Activated T-helper 2 cell treated with anti-CD3 and anti-CD28 coated beads, Interferon-gamma antibody, Interleukin-2, Interleukin-4, amounts not matched to agents 10 μg/mL and 5 μg/mL and 100 μg/mL, durations not matched to agents 14 hours and 24 hours and 36 hours (primary cell): ENCODE measurements at regions not wholly inside any gene's neighbourhood (a gene's known extent, or its start where the extent isn't known, plus 50 kb on each side); places are given as distances from the start of the nearest gene placed in this dataset.
"Not testable (repeated sequence)": the region's sequence is repeated elsewhere in the genome, so short reads cannot be mapped to it uniquely, and the experiment has no call there.

ENCODE experiments used
- DNase-seq: peaks from one replicate; pipeline ENCODE4 v3.0.0; 2021; ENCODE audit warnings: low spot score
- H3K27ac Mint-ChIP-seq: one replicate; pipeline ENCODE4 v1.8.0; 2021; ENCODE audit warnings: mixed read lengths
- H3K27me3 Mint-ChIP-seq: one replicate; pipeline ENCODE4 v1.8.0; 2021; ENCODE audit warnings: low read depth, mixed read lengths
- H3K36me3 Mint-ChIP-seq: one replicate; pipeline ENCODE4 v1.8.0; 2021; ENCODE audit warnings: low read depth, mixed read lengths
- H3K4me1 Mint-ChIP-seq: one replicate; pipeline ENCODE4 v1.8.0; 2021; ENCODE audit warnings: low read depth, mixed read lengths
- H3K4me3 Mint-ChIP-seq: one replicate; pipeline ENCODE4 v1.8.0; 2021; ENCODE audit warnings: low read depth, mild to moderate bottlenecking, moderate library complexity, mixed read lengths
- H3K9me3 Mint-ChIP-seq: one replicate; pipeline ENCODE4 v1.8.0; 2021; ENCODE audit warnings: mixed read lengths
- intact Hi-C: fragments of 100-400 bp; cut with micrococcal nuclease; formaldehyde crosslinking; loops from one replicate; pipeline ENCODE4 v1.15.1; 2023

DNA sequence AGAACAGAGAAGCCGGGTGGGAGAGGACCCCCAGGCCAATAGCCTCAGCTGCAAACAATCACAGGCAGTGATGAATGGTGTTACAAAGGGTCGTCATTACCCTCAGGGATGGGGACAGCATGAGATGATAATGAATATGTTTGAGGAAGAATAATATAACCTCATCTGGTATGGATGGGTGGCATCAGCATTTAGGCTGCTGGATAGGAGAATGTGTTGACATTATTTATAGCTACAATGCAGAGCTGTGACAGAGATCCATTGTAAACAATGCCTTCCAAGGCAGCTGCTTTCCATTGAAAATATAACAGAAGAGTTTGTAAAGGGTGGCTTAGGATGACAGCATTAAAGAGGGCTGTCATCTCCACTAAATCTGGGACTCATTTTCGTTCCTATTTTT is 365.5 kb downstream of the KCNN2 start:
- H3K27ac Mint-ChIP-seq: no peak overlapping the region

GRCh38 chr5:114726131-114726530 is 364.3 kb downstream of the KCNN2 start:
- no peaks in the 10 kb centered on the region for H3K36me3 Mint-ChIP-seq
- H3K9me3 Mint-ChIP-seq: no peaks in the 10 kb centered on the region
- intact Hi-C loops: no loop called here

More for the DNA sequence above, 365.5 kb downstream of the KCNN2 start:
- Mint-ChIP-seq H3K4me1 (no peaks in the 10 kb centered on the region), H3K36me3 (no peaks in the 10 kb centered on the region), H3K4me3 (no peak overlapping the region), H3K27me3 (no peaks in the 10 kb centered on the region), H3K9me3 (no peaks in the 10 kb centered on the region)
- intact Hi-C loops: no loop called here
- DNase-seq: no peak

DNA sequence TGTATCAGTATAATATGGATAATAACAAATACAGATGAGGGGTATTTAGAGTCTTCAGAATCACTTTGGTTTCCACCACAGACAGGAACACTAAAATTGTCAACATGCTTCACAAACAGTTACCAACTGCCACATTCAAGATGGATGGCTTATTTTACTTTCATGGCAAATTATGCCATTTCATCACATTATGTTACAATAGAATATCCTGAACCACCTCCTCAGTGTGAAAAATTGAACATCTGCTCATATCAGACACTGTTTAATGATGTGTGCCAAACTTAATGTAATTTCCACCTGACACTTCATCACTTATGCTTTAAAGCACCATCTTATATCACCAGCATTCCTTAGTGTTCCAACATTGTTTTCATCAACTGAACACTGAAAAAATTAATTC is 357.4 kb downstream of the KCNN2 start:
- Mint-ChIP-seq H3K4me1 (no peaks in the 10 kb centered on the region), H3K4me3 (no peak overlapping the region), H3K36me3 (no peaks in the 10 kb centered on the region), H3K27ac (no peak overlapping the region), H3K27me3 (no peaks in the 10 kb centered on the region), H3K9me3 (peaks cover 14% of the 10 kb centered on the region)
- DNase-seq: no peak
- intact Hi-C loops: no loop called here

More at GRCh38 chr5:114726131-114726530, 364.3 kb downstream of the KCNN2 start:
- Mint-ChIP-seq H3K27ac (no peak overlapping the region), H3K4me3 (no peak overlapping the region), H3K4me1 (no peaks in the 10 kb centered on the region), H3K27me3 (no peaks in the 10 kb centered on the region)
- DNase-seq: no peak

DNA sequence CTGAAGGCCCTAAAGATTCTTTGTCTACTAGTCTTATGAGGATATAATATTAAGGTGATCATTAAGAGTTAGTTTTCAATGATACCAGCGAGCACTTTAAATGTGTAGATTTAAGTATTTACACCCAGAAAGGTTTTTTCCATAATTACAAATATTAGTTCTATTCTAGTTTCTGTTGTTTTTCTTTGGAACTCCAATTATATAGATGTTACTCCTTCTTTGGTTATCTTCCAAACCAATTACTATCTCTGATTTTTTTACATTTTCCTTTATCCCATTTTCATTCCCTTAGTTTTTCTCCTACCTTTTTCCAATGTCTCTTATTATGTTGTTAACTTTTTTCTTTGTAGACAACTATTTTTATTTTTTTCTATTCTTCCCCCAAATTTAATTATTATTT is 355.1 kb downstream of the KCNN2 start:
- no peak for DNase-seq
- H3K4me1 Mint-ChIP-seq: no peaks in the 10 kb centered on the region
- H3K36me3 Mint-ChIP-seq: no peaks in the 10 kb centered on the region
- H3K27ac Mint-ChIP-seq: no peak overlapping the region
- H3K27me3 Mint-ChIP-seq: no peaks in the 10 kb centered on the region
- peaks cover 14% of the 10 kb centered on the region for H3K9me3 Mint-ChIP-seq
- intact Hi-C loops: no loop called here
- no peak overlapping the region for H3K4me3 Mint-ChIP-seq

DNA sequence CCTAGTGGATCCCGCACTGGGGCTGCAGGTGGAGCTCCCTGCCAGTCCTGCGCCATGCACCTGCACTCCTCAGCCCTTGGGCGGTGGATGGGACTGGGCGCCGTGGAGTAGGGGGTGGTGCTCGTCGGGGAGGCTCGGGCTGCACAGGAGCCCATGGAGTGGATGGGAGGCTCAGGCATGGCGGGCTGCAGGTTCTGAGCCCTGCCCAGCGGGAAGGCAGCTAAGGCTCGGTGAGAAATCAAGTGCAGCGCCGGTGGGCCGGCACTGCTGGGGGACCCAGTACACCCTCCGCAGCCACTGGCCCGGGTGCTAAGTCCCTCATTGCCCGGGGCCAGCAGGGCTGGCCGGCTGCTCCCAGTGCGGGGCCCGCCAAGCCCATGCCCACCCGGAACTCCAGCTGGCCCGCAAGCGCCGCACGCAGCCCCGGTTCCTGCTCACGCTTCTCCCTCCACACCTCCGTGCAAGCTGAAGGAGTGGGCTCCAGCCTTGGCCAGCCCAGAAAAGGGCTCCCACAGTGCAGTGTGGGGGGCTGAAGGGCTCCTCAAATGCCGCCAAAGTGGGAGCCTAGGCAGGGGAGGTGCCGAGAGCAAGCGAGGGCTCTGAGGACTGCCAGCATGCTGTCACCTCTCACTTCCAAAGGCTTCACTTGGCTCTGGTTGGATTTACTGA is 342.5 kb downstream of the KCNN2 start:
- DNase-seq, H3K36me3 Mint-ChIP-seq, H3K4me1 Mint-ChIP-seq, H3K27me3 Mint-ChIP-seq, H3K9me3 Mint-ChIP-seq, intact Hi-C loops, H3K4me3 Mint-ChIP-seq, H3K27ac Mint-ChIP-seq: not testable (repeated sequence)

- Mint-ChIP-seq H3K4me1 (no peaks in the 10 kb centered on the region), H3K4me3 (no peak overlapping the region), H3K27ac (no peak overlapping the region), H3K9me3 (no peaks in the 10 kb centered on the region), H3K27me3 (no peaks in the 10 kb centered on the region), H3K36me3 (no peaks in the 10 kb centered on the region)
- intact Hi-C loops: no loop called here
- no peak for DNase-seq
Measured at GRCh38 chr5:114702731-114703130, 340.9 kb downstream of the KCNN2 start.

GRCh38 chr5:114702136-114702535 is 340.3 kb downstream of the KCNN2 start:
- no peaks in the 10 kb centered on the region for H3K9me3 Mint-ChIP-seq
- no peaks in the 10 kb centered on the region for H3K27me3 Mint-ChIP-seq
- DNase-seq: no peak
- no peak overlapping the region for H3K4me3 Mint-ChIP-seq
- no peaks in the 10 kb centered on the region for H3K36me3 Mint-ChIP-seq
- no peak overlapping the region for H3K27ac Mint-ChIP-seq
- H3K4me1 Mint-ChIP-seq: no peaks in the 10 kb centered on the region
- intact Hi-C loops: no loop called here

DNA sequence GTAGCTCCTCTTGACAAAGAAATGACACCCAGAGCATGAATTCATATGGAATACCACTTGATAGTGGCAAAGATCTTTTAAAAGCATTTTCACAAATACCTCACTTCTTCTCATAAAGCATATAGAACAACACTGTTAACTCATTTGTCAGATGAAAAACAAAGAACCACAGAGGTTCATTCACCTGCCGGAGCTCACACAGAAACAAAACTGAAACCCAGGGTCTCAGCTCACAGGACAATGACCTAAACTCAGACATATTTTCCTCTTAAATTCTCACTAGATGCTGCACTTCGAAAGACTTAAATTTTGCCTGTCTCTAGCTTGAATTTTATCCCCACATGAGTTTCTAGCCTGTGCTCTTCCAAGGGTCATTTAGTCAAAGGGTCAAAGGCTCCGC is 339.0 kb downstream of the KCNN2 start:
- Mint-ChIP-seq H3K27me3 (no peaks in the 10 kb centered on the region), H3K36me3 (no peaks in the 10 kb centered on the region), H3K4me1 (no peaks in the 10 kb centered on the region), H3K27ac (no peak overlapping the region), H3K4me3 (no peak overlapping the region), H3K9me3 (no peaks in the 10 kb centered on the region)
- DNase-seq: no peak
- intact Hi-C loops: no loop called here

DNA sequence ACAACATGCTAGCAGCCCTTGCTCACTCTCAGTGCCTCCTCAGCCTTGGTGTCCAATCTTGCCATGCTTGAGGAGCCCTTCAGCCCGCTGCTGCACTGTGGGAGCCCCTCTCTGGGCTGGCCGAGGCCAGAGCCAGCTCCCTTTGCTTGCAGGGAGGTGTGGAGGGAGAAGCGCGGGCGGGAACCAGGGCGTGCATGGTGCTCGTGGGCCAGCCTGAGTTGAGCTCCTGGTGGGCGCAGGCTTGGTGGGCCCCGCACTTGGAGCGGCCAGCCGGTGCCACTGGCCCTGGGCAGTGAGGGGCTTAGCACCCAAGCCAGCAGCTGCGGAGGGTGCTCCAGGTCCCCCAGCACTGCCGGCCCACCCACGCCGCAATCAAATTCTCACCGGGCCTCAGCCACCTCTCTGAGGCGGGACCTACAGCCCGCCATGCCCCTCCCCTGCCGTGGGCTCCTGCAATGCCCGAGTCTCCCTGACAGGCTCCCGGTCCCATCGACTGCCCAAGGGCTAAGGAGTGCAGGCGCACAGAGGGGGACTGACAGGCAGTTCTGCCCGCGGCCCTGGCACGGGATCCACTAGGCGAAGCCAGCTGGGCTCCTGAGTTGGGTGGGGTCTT is 333.5 kb downstream of the KCNN2 start:
- intact Hi-C loops: no loop called here
- H3K4me3 Mint-ChIP-seq: no peak overlapping the region
- H3K36me3 Mint-ChIP-seq: no peaks in the 10 kb centered on the region
- H3K27me3 Mint-ChIP-seq: no peaks in the 10 kb centered on the region
- H3K27ac Mint-ChIP-seq: no peak overlapping the region
- DNase-seq: no peak
- H3K4me1 Mint-ChIP-seq: no peaks in the 10 kb centered on the region
- H3K9me3 Mint-ChIP-seq: no peaks in the 10 kb centered on the region

DNA sequence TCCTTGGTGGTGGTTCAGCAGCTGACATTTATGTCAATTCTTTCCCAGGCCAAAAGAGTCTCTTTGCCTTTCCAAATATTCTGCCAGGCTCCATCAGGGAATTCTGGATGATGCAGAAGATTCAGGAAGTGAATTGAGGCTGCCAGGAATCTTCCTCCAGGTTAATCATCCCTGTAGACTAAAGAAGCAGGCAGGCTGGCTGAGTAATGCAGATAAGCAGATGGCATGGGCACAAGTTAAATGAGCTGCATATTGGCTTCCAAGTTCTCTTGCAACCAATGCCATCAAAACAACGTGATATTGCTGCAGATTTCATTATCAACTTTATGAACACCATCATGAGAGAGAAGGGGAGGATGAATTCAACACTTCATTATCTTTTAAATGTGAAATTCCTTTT is 324.5 kb downstream of the KCNN2 start:
- intact Hi-C loops: no loop called here

GRCh38 chr5:114678778-114679177 is 316.9 kb downstream of the KCNN2 start:
- Mint-ChIP-seq H3K36me3 (no peaks in the 10 kb centered on the region), H3K9me3 (peaks cover 4% of the 10 kb centered on the region), H3K27me3 (no peaks in the 10 kb centered on the region), H3K4me1 (no peaks in the 10 kb centered on the region), H3K4me3 (no peak overlapping the region), H3K27ac (no peak overlapping the region)
- intact Hi-C loops: no loop called here
- no peak for DNase-seq

More for the DNA sequence above, 324.5 kb downstream of the KCNN2 start:
- Mint-ChIP-seq H3K27ac (no peak overlapping the region), H3K4me3 (no peak overlapping the region), H3K36me3 (no peaks in the 10 kb centered on the region), H3K27me3 (no peaks in the 10 kb centered on the region), H3K9me3 (peaks cover 3% of the 10 kb centered on the region), H3K4me1 (no peaks in the 10 kb centered on the region)
- no peak for DNase-seq

DNA sequence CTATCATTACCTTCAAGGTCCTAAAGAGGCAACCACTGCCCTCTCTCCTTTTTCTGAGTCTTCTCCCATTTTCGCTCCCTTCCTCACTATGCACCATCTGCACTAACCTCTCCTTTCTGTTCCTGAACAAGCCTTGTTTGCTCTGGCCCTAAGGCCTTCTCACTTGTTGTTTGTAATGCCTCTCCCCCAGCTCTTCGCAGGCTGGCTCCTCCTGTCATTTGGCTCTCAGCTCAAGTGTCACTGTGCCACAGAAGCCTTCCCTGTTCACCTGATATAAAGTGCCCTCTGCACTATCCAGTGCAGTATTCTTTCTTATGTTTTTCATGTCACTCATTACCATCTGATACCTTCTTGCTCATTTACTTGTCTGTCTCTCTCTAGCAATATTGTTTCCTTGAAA is 303.7 kb downstream of the KCNN2 start:
- no peak overlapping the region for H3K4me3 Mint-ChIP-seq
- H3K27ac Mint-ChIP-seq: no peak overlapping the region
- H3K36me3 Mint-ChIP-seq: no peaks in the 10 kb centered on the region
- H3K4me1 Mint-ChIP-seq: no peaks in the 10 kb centered on the region
- intact Hi-C loops: no loop called here
- no peak for DNase-seq
- H3K27me3 Mint-ChIP-seq: no peaks in the 10 kb centered on the region
- H3K9me3 Mint-ChIP-seq: peaks cover 8% of the 10 kb centered on the region

DNA sequence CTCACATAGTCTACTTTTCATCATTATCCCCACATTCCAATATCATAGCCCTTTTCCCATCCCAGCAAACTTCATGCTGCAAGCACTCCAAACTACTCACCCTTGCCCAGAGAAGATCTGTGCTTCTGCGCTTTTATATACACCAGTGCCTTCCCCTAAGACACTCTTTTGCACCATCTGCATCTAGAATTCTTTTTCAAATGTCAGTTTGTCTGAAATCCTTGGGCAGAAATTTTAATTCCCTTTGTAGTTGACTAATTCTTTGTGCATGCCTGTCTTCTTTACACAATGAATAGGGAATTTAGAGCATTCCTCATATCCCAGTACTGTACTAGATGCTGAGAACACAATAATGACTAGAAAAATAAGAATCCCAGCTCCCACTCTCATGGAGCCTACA is 298.9 kb downstream of the KCNN2 start:
- no peaks in the 10 kb centered on the region for H3K36me3 Mint-ChIP-seq
- intact Hi-C loops: no loop called here

More for the DNA sequence above, 298.9 kb downstream of the KCNN2 start:
- Mint-ChIP-seq H3K27me3 (no peaks in the 10 kb centered on the region), H3K27ac (no peak overlapping the region), H3K9me3 (peaks cover 10% of the 10 kb centered on the region), H3K4me3 (no peak overlapping the region), H3K4me1 (no peaks in the 10 kb centered on the region)
- DNase-seq: no peak
